Caki2 (cell line): ENCODE measurements at regions not wholly inside any gene's neighbourhood (a gene's known extent, or its start where the extent isn't known, plus 50 kb on each side); places are given as distances from the start of the nearest gene placed in this dataset.

Source experiments
- DNase-seq: peaks from one replicate; pipeline ENCODE4 v3.0.0-alpha.2; 2015; ENCODE audit warnings: low read depth
- in situ Hi-C: cut with HindIII; loops from 2 replicates; pipeline ENCODE4 v1.10.0; 2016; ENCODE audit warnings: low sequenced_read_pairs, low pct_unique_long_range_greater_than_20kb, mixed read lengths

- no peak for DNase-seq
- in situ Hi-C loops = no loop called here
Observed at GRCh38 chr12:125193376-125194152, 128.3 kb downstream of the AACS start.

GRCh38 chr12:125194163-125194773, 129.0 kb downstream of the AACS start:
- in situ Hi-C loops = no loop called here
- no peak for DNase-seq

- in situ Hi-C loops = no loop called here
- no peak for DNase-seq
Observed at GRCh38 chr12:125194987-125195386, 129.8 kb downstream of the AACS start.

GRCh38 chr12:125197326-125197725, 132.1 kb downstream of the AACS start:
- DNase-seq = no peak
- in situ Hi-C loops = no loop called here

- in situ Hi-C loops = no loop called here
- DNase-seq = no peak
Observed at GRCh38 chr12:125198652-125199051, 133.4 kb downstream of the AACS start.

- in situ Hi-C loops = no loop called here
- DNase-seq = no peak
Observed at GRCh38 chr12:125201090-125201489, 135.9 kb downstream of the AACS start.

GRCh38 chr12:125201940-125202339, 136.7 kb downstream of the AACS start:
- in situ Hi-C loops = no loop called here
- no peak for DNase-seq

GRCh38 chr12:125202421-125202820, 137.2 kb downstream of the AACS start:
- DNase-seq = no peak
- in situ Hi-C loops = no loop called here

GRCh38 chr12:125203145-125203765, 138.0 kb downstream of the AACS start:
- in situ Hi-C loops = no loop called here
- no peak for DNase-seq

GRCh38 chr12:125205386-125205785, 140.2 kb downstream of the AACS start:
- no peak for DNase-seq
- in situ Hi-C loops = no loop called here

GRCh38 chr12:125206711-125207110, 141.5 kb downstream of the AACS start:
- in situ Hi-C loops = no loop called here
- no peak for DNase-seq

- DNase-seq = no peak
- in situ Hi-C loops = no loop called here
Observed at GRCh38 chr12:125208334-125208733, 143.1 kb downstream of the AACS start.

- no peak for DNase-seq
- in situ Hi-C loops = no loop called here
Observed at GRCh38 chr12:125208942-125209341, 143.7 kb downstream of the AACS start.

GRCh38 chr12:125210104-125210755, 145.0 kb downstream of the AACS start:
- DNase-seq = no peak
- in situ Hi-C loops = no loop called here

GRCh38 chr12:125211464-125211863, 146.2 kb downstream of the AACS start:
- in situ Hi-C loops = no loop called here
- no peak for DNase-seq

GRCh38 chr12:125214289-125214688, 149.1 kb downstream of the AACS start:
- no peak for DNase-seq
- in situ Hi-C loops = no loop called here

GRCh38 chr12:125216756-125217155, 151.5 kb downstream of the AACS start:
- no peak for DNase-seq
- in situ Hi-C loops = no loop called here

- in situ Hi-C loops = no loop called here
- no peak for DNase-seq
Observed at GRCh38 chr12:125217308-125217707, 152.1 kb downstream of the AACS start.

GRCh38 chr12:125218952-125219351, 153.7 kb downstream of the AACS start:
- DNase-seq = no peak
- in situ Hi-C loops = no loop called here
